HEK293 (cell line): ENCODE measurements at regions not wholly inside any gene's neighbourhood (a gene's known extent, or its start where the extent isn't known, plus 50 kb on each side); places are given as distances from the start of the nearest gene placed in this dataset.

Experiments
- BCL11A ChIP-seq: fragments of 450-650 bp; formaldehyde crosslinking; IDR thresholded peaks from 2 replicates; pipeline ENCODE4 v1.5.1; 2016; ENCODE audit warnings: low read depth, missing biosample characterization, missing genetic modification characterization
- GLI2 ChIP-seq: fragments of 450-650 bp; formaldehyde crosslinking; IDR thresholded peaks from 2 replicates; pipeline ENCODE4; 2017; ENCODE audit warnings: missing biosample characterization, missing genetic modification characterization, low read depth, borderline replicate concordance
- HOXC10 ChIP-seq: sonication (generic); formaldehyde crosslinking; IDR thresholded peaks from 2 replicates; pipeline ENCODE4 v1.8.1; 2023; ENCODE audit warnings: mild to moderate bottlenecking, missing genetic modification reagents
- SP2 ChIP-seq: fragments of 450-650 bp; formaldehyde crosslinking; IDR thresholded peaks from 2 replicates; pipeline ENCODE4 v1.5.1; 2016; ENCODE audit warnings: missing biosample characterization, missing genetic modification characterization
- ZEB2 ChIP-seq: fragments of 450-650 bp; formaldehyde crosslinking; IDR thresholded peaks from 2 replicates; pipeline ENCODE4 v1.5.1; 2016; ENCODE audit warnings: missing biosample characterization, missing genetic modification characterization
- ZNF10 ChIP-seq: fragments of 450-650 bp; formaldehyde crosslinking; IDR thresholded peaks from 2 replicates; pipeline ENCODE4 v1.5.1; 2017; ENCODE audit warnings: missing biosample characterization, missing genetic modification characterization
- ZNF239 ChIP-seq: fragments of 450-650 bp; formaldehyde crosslinking; IDR thresholded peaks from 2 replicates; pipeline ENCODE4 v1.5.1; 2016; ENCODE audit warnings: missing biosample characterization, missing genetic modification characterization
- ZNF354C ChIP-seq: fragments of 450-650 bp; formaldehyde crosslinking; IDR thresholded peaks from 2 replicates; pipeline ENCODE4 v1.5.1; 2016; ENCODE audit warnings: missing biosample characterization, missing genetic modification characterization, low read depth, borderline replicate concordance
- TF ChIP-seq, protein P1 (sequence below): fragments of 450-650 bp; formaldehyde crosslinking; IDR thresholded peaks from 2 replicates; pipeline ENCODE4 v1.5.1; 2016; ENCODE audit warnings: missing biosample characterization, missing genetic modification characterization
- TF ChIP-seq, protein P2 (sequence below): fragments of 450-650 bp; formaldehyde crosslinking; IDR thresholded peaks from 2 replicates; pipeline ENCODE4 v1.5.1; 2016; ENCODE audit warnings: missing biosample characterization, missing genetic modification characterization

DNA sequence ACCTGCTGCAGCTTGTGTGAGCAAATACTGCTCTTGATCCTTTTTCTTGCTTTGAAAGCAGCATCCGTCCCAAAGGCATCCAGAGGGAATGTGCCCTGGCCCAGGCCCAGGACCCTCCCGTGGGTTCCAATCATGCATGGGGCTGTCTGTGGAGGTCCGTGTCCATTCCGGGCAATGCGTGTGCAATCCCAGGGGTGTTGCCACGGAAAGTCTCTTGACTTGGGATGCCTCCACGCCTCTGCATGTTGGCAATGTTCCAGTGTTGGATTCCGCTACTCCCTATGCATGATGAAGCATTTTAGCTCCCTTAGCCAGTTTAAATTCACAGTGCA, 105.7 kb downstream of the SNRPN start:
- TF ChIP-seq SP2 (tag by site-specific recombination) (no peak), ZNF354C (tag by site-specific recombination) (no peak), BCL11A (no peak), HOXC10 (CRISPR knock-in tag) (no peak), ZEB2 (tag by site-specific recombination) (no peak), ZNF10 (tag by site-specific recombination) (no peak), ZNF239 (tag by site-specific recombination) (no peak), GLI2 (tag by site-specific recombination) (no peak)
- TF ChIP-seq, protein P1, sequence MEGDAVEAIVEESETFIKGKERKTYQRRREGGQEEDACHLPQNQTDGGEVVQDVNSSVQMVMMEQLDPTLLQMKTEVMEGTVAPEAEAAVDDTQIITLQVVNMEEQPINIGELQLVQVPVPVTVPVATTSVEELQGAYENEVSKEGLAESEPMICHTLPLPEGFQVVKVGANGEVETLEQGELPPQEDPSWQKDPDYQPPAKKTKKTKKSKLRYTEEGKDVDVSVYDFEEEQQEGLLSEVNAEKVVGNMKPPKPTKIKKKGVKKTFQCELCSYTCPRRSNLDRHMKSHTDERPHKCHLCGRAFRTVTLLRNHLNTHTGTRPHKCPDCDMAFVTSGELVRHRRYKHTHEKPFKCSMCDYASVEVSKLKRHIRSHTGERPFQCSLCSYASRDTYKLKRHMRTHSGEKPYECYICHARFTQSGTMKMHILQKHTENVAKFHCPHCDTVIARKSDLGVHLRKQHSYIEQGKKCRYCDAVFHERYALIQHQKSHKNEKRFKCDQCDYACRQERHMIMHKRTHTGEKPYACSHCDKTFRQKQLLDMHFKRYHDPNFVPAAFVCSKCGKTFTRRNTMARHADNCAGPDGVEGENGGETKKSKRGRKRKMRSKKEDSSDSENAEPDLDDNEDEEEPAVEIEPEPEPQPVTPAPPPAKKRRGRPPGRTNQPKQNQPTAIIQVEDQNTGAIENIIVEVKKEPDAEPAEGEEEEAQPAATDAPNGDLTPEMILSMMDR (tag by site-specific recombination): no peak
- TF ChIP-seq, protein P2, sequence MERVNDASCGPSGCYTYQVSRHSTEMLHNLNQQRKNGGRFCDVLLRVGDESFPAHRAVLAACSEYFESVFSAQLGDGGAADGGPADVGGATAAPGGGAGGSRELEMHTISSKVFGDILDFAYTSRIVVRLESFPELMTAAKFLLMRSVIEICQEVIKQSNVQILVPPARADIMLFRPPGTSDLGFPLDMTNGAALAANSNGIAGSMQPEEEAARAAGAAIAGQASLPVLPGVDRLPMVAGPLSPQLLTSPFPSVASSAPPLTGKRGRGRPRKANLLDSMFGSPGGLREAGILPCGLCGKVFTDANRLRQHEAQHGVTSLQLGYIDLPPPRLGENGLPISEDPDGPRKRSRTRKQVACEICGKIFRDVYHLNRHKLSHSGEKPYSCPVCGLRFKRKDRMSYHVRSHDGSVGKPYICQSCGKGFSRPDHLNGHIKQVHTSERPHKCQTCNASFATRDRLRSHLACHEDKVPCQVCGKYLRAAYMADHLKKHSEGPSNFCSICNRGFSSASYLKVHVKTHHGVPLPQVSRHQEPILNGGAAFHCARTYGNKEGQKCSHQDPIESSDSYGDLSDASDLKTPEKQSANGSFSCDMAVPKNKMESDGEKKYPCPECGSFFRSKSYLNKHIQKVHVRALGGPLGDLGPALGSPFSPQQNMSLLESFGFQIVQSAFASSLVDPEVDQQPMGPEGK (tag by site-specific recombination): no peak
